GM21515 (cell line): ENCODE measurements at regions not wholly inside any gene's neighbourhood (a gene's known extent, or its start where the extent isn't known, plus 50 kb on each side); places are given as distances from the start of the nearest gene placed in this dataset.

ENCODE experiments used
- ATAC-seq: cut with Tn5 transposase; IDR thresholded peaks from one replicate; pipeline ENCODE4 v1.9.1; 2021; ENCODE audit not compliant: unreplicated experiment

- ATAC-seq = no peak
These were observed 142.0 kb upstream of the UBE2E1 start for GRCh38 chr3:23663661-23664186.

GRCh38 chr3:23664459-23664858 lies 141.3 kb upstream of the UBE2E1 start:
- no peak for ATAC-seq

- no peak for ATAC-seq
These were observed 140.0 kb upstream of the UBE2E1 start for GRCh38 chr3:23665741-23666140.

- ATAC-seq = no peak
These were observed 138.9 kb upstream of the UBE2E1 start for GRCh38 chr3:23666818-23667217.

- no peak for ATAC-seq
These were observed 138.0 kb upstream of the UBE2E1 start for GRCh38 chr3:23667536-23668429.

- no peak for ATAC-seq
These were observed 137.3 kb upstream of the UBE2E1 start for GRCh38 chr3:23668430-23668904.

GRCh38 chr3:23669541-23670255 lies 136.1 kb upstream of the UBE2E1 start:
- no peak for ATAC-seq

GRCh38 chr3:23671851-23672589 lies 133.7 kb upstream of the UBE2E1 start:
- no peak for ATAC-seq

- ATAC-seq = no peak
These were observed 133.1 kb upstream of the UBE2E1 start for GRCh38 chr3:23672628-23673027.

- ATAC-seq = no peak
These were observed 130.7 kb upstream of the UBE2E1 start for GRCh38 chr3:23675010-23675409.

GRCh38 chr3:23676093-23676492 lies 129.7 kb upstream of the UBE2E1 start:
- no peak for ATAC-seq

- ATAC-seq = no peak
These were observed 123.1 kb upstream of the UBE2E1 start for GRCh38 chr3:23682646-23683045.

GRCh38 chr3:23685541-23686258 lies 120.1 kb upstream of the UBE2E1 start:
- no peak for ATAC-seq

GRCh38 chr3:23686519-23686918 lies 119.2 kb upstream of the UBE2E1 start:
- no peak for ATAC-seq

- no peak for ATAC-seq
These were observed 114.3 kb upstream of the UBE2E1 start for GRCh38 chr3:23691357-23691895.

- ATAC-seq = no peak
These were observed 108.9 kb upstream of the UBE2E1 start for GRCh38 chr3:23696842-23697241.

GRCh38 chr3:23697416-23697815 lies 108.3 kb upstream of the UBE2E1 start:
- no peak for ATAC-seq

- no peak for ATAC-seq
These were observed 107.0 kb upstream of the UBE2E1 start for GRCh38 chr3:23698652-23699313.

- ATAC-seq = no peak
These were observed 105.1 kb upstream of the UBE2E1 start for GRCh38 chr3:23700616-23701015.
